EL (cell line): ENCODE measurements at regions not wholly inside any gene's neighbourhood (a gene's known extent, or its start where the extent isn't known, plus 50 kb on each side); places are given as distances from the start of the nearest gene placed in this dataset.
"Not testable (repeated sequence)": the region's sequence is repeated elsewhere in the genome, so short reads cannot be mapped to it uniquely, and the experiment has no call there.

ENCODE experiments used
- DNase-seq: peaks from one replicate; pipeline ENCODE4 v3.0.0-alpha.2; 2016

DNA sequence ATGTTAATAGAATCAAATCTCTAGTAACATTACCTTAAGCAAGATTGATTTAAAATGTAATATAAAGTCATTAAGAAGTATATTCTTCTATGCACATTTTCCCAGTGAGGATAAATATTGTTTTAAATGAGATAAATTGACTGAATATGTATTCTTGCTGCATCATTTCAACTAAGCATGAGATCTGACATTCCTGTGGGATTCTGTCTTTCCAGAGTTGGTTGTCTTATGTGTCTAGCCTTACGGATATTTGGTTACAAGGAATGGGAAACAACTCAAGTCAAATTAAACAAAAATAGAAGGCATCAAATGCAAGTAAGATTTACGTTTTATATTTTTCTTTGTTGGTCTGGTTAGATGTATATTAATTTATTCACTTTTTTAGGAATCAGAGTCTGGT, 287.5 kb downstream of the PTGER3 start:
- no peak for DNase-seq

DNA sequence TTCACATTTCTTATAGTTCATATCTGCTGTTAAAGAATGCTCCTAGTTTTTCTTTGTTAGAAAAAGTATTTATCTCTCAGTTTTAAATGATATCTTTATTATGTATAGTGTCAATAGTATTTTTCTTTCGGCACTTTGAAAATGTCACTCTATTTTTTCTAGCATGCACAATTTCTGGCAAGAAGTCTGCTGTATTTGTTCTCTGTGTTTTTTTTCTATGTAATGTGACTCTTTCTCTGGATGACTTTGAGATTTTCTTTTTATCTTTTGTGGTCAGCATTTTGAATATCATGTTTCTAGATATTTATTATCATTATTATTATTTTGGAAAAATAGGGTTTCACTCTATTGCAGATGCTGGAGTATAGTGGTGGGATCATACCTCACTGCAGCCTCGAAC, 285.2 kb downstream of the PTGER3 start:
- DNase-seq = no peak

DNA sequence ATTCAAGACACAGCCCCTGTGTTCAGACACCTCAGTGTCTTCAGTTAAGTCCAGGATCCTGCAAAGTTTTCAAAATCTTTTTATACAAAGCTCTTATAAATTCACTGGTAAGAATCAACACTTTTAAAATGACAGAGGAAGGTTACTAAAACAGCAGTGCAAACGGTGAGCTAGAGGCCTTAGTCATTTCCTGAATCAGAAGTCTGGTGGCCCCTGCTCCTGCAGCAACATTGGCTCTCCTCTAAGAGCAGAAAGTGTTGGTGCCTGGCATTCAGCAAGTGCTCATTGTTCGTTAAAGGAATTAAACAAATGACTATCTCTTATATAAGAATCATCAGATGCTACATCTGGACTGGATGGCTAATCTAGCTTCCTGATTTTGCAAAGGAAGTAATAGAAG, 282.9 kb downstream of the PTGER3 start:
- peak; percentile 59 for DNase-seq

DNA sequence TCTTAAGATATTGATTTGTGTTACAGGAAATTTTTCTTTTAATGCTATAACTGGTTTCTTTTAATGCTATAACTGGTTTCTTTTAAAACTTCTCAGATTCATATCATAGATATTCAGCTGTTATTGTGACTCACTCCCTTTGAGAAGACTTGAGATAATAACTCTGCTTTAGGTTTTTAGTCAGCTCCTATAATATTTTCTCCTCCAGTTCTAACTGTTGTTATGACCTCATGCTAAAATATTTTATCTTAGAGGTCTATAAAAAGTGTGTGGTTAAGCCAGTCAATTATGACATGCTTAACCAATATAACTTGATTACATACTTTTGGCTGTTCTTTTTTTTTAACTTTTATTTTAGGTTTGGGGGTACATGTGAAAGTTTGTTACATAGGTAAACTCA, 280.2 kb downstream of the PTGER3 start:
- DNase-seq = peak; percentile 77

DNA sequence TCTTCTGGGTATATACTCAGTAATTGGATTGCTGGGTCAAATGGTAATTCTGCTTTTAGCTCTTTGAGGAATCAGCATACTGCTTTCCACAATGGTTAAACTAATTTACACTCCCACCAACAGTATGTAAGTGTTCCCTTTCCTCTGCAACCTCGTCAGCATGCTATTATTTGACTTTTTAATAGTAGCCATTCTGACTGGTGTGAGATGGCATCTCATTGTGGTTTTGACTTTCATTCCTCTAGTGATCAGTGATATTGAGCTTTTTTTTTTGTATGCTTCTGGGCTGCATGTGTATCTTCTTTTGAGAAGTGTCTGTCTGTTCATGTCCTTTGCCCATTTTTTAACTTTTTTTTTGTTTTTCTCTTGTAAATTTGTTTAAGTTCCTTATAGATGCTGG, 279.4 kb downstream of the PTGER3 start:
- peak; percentile 66 for DNase-seq

DNA sequence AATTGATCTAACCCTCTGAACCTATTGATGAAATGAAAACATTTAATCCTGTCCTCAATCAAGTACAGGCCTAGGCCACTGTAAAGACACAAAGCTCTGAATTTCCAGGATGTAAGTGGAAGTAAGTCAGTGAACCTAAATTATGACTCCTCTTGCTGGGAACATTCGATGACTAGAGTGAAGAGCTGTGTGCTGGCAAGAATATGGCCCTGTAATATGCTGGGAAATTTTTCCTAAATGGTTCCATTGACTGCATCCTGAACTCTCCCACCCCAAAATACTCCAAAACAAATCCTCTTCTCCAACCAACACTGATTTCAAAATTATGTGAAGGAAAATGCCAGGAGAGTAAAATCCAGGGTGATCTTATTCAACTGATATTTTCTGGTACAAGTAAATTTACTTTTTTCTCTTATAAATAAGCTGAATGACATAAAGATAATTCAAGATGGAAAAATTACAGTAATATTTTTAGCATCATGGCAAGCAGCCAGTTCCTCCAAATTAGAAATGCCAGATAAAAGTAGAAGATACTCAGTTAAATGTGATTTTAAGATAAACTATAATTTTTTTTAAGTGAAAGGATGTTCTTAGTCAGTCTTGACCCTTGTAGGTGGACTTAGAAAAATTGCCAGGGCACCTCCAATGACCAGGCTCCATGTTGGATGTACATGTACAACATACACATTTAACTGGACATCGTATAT, 269.4 kb downstream of the PTGER3 start:
- peak; percentile 9 for DNase-seq

DNA sequence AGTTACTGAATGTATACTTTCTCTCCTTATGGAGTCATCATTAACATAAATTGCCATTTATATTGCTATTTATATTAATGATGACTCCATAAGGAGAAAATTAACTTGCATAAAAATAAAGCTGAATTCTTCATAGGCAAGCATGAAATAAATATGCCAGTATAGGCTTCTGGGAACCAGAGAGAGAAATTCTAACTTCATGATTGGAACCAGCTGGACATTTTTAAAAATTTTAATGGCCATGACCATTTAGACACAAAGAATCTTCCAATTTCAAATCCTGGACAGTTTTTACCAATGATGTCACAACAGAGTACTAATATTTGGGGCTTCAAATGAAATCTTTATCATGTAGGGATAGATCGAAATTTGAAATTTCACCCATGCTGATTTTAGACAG, 268.7 kb downstream of the PTGER3 start:
- DNase-seq = peak; percentile 22

DNA sequence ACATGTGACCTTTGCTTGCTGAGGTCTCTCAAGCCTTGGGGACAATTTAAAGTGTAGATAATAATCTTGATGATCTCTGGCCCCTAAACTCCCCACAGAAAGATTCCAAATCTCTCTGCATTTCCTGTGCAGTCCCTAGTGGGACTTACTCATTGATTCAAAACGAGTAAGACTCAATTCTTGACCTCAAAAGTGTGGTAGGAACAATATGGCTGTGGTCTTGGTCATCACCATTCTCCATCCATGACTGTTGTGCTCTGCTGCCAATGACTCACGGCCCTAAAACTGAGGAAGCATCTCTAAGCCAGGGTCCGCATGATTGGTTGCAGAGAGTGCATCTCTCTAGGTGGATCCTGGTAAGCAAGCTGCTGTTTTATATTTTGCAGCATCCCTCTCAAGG, 268.0 kb downstream of the PTGER3 start:
- DNase-seq = peak; percentile 93

DNA sequence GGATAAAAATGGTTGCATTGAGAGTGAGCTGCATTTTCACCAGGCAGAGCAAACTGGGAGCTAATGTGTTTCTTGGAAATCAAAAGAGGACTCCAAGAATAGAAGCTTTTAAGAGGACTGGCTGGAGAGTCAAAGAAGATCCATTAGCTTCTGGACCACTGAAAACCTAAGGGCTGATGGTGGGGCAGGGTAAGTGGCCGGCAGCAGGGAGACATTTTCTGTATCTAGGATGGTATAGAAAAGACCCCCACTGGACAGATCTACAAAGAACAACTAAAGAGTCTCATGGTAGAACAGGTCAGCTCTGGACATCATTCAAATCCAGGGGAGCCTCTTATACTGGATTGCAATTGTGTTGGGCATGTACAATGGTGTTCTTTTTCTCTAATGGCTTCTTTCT, 262.3 kb downstream of the PTGER3 start:
- DNase-seq = no peak

DNA sequence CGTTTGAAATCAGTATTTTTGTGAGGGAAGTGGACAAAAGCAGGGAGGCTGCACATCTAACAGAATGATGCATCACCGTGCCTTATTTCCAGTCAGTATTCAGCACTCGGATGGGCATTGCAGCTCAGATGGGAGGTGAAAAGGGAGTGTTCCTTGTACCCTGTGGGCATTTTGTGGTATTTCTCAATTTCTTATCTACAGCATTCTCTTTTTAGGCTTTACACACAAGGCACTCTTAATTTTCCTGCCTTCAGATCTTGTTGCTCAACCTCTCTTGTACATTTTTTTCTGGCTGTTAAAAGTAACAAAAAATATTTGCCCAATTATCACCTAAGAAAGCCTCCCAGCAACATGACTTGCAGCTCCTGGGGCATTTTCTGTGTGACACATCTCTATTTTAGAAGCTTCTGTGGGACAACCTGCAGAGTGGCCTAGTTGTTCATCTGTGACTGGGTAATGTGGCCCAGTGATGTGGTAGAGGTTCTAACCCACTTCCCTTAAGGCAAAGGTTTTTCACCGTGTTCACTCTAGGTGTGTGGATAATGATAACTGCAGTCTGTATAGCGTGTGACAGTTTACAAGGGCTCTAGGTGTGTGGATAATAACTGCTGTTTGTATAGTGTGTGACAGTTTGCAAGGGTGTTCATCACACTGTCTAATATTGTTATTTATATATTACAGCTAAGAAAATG, 257.2 kb downstream of the PTGER3 start:
- DNase-seq = no peak

DNA sequence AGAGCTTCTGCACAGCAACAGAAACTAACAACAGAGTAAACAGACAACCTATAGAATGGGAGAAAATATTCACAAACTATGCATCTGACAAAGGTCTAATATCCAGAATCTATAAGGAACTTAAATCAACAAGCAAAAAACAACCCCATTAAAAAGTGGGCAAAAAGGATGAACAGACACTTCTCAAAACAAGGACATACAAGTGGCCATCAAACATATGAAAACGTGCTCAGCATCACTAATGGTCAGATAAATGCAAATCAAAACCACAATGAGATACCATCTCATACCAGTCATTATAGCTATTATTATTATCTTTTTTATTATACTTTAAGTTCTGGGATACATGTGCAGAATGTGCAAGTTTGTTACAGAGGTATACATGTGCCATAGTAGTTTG, 252.6 kb downstream of the PTGER3 start:
- not testable (repeated sequence) for DNase-seq

DNA sequence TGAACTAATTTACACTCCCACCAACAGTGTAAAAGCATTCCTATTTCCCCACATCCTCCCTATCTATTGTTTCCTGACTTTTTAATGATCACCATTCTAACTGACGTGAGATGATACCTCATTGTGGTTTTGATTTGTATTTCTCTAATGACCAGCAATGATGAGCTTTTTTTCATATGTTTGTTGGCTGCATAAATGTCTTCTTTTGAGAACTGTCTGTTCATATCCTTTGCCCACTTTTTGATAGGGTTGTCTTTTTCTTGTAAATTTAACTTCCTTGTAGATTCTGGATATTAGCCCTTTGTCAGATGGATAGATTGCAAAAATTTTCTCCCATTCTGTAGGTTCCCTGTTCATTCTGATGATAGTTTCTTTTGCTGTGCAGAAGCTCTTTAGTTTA, 251.3 kb downstream of the PTGER3 start:
- DNase-seq = not testable (repeated sequence)

DNA sequence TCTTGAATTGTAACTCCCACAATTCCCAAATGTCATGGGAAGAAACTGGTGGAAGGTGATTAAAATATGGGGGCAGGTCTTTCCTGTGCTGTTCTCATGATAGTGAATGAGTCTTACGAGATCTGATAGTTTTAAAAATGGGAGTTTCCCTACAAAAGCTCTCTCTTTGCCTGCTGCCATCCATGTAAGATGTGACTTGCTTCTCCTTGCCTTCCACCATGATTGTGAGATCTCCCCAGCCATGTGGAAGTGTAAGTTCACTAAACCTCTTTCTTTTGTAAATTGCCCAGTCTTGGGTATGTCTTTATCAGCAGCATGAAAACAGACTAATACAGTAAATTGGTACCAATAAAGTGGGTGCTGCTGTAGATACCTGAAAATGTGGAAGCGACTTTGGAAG, 245.0 kb downstream of the PTGER3 start:
- DNase-seq = not testable (repeated sequence)

DNA sequence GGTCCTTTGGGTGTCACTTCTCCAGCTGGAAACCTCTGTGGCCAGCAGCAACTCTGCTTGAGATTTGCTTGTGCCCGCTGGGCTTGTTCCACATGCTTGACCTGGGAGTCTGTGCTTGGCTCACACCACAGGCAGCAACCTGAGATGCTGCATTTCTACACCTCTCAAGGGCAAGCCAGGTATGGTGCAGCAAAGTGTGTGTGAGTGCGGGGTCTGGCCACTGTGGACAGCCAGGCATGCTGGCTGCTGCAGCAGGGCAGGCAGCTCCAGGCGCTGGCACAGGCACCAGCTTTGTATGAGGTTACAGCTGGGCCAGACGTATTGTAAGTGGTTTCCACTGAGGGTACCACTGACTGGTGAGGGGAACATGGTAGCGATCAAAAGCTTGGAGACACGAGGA, 242.0 kb downstream of the PTGER3 start:
- no peak for DNase-seq

DNA sequence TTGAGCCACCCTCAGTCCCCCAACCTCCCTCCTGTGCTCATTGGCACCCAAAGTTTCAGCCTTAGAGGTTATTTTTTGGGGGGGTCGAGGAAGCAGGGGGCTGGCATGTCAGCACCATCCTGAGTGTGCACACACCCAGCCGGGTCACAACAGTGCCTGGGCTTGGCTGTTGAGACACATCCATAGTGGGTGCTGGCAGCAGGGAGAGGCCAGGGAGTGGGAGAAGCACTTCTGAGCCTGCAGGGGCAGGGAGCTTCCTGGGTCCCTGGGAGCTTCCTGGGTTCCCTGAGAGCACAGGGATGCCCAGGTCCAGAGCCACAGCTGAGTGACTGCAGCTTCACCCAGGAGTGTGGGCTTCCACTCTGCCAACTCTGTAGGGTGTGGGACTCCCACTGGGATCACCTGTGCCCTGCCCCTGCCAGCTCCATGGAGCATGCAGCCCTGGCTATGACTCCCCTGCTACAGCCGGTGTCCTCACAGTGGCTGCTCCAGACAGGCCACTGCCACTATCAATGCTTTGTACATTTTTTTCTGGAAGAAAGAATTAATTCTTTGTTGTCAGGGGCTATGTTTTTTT, 240.4 kb downstream of the PTGER3 start:
- no peak for DNase-seq

DNA sequence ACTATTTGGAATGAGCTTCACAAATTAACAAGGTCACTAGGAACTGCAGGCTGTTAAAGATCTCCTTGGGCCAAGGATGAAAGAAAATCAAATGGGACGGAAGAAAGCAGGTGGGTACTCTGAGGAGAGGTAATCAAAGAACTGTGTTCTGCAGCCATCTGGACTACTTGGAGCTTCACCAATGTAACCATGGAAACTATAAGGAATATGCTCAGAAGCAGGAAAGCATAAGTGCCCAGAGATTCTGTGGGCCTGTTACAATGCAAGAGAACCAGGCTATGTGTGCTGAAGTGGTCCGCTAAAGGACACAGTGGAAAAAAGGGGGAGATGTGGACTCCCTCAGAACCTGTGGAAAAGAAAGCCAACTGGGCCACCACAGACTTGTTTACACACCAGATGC, 238.5 kb downstream of the PTGER3 start:
- DNase-seq = no peak

DNA sequence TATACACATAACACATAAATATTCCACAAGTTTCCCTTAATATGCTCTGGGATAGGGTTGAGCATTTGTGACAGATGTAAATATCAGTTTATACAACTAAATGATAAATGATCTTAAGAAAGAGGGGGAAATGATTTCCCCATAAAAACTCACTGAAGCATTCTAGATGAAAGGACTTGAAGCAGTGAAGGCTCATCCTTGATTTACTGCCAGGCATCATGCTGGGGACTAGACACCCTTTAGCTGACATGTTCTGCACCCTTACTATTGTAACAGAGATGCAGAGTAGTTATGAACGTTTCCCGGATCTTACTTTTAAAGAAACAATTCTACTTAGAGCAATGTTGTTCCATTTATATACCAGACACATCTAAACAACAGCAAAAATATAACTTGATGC, 235.8 kb downstream of the PTGER3 start:
- DNase-seq = no peak

DNA sequence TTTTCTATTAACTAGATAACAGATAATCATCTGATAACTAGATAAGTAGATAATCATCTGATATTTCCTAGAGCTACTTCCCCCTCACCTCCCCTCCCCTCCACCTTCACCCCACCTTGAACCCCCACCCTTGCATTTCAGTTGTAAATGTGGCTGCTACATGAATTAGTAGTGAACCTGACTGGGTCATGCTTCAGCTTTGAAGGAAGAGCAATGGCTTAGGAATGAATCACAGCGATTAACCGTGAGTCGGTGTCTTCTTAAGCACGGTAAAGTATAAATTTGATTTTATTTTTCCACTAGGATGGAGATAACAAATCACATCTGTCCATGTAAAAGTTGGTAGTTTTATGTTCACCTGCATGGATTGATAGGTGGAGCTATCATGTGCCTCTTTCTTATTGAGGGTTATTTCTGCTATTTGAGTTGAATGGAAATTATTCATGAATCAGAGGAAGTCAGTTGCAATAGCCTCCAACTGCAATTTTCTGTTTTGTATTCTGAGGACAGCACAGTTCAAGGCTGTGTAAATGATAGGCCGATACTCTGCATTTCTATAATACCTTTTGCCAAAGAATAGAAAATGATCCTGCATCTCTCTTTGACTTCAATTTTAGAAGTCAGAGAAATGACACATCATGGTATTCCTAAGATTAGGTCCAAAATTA, 235.0 kb downstream of the PTGER3 start:
- DNase-seq = no peak

DNA sequence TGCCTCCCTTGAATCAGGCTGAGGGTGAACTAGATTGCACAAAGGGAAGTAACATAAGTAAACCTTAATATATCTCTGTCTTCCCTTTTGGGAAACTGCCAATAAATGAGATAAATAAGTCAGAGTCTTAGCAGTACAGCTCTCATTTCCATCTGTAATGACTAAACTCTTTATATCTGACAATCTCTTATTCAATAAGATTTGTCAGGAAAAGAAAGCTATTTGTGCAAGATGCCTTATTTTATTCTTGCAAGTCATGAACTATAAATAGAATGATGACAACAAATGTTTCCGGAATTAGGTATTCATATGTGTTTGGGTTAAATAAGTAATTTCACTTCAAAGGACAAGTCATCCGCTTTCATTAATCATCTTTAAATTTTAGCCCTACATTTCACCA, 229.2 kb downstream of the PTGER3 start:
- DNase-seq = peak; percentile 36

DNA sequence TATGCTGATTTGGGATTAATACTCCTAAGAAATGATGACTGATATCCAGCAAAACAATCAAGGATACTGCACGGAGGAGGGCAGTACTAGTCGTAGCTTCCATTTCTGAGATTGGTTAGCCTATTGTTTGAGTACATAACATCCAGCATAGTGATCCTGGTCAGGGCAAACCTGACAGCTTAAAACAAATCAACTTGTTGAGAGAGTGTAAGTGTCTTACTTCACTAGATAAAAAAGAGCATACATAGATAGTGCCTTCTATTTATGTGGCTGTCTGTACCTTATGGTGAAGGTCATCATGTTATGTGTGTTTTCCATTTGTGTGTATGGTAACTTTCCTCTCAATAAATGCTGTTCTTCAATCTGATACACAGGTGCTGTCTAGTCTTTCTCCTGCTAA, 228.4 kb downstream of the PTGER3 start:
- DNase-seq = no peak

DNA sequence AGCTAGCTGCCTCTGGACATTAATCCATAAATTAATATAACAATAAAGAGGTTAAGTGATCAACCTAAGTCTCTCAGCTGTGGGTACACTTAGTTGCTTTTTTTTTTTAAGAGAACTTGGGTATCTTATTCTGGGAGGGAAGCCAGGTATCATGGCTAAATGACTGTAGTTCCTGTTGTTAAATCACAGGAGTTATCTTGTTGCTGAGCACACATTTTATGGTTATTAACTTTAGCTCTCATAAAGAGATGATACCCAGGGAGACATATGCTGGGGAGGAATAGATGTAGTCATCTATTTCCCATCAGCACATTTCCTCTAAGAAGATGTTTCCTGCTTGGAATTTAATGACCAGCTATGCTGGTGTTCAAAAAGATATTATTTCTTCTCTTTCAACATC, 227.8 kb downstream of the PTGER3 start:
- DNase-seq = no peak

DNA sequence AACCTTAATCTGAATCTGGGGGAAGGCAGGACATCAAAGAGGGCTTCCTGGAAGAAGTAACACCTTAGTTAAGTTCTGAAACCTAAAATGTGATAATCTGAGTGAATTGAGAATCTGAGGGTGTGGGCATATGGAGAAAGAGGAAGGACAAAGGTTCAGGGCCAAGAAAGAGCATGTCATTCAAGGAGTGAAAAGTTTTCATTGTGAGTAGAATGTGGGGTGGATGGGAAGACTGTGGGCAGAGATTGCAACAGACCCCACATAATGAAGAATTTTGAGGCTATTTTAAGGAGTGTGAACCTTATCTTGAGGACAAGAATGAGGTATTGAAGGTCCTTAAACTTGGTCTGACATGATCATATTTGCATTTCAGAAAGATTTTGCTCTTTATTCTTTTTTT, 227.2 kb downstream of the PTGER3 start:
- no peak for DNase-seq

DNA sequence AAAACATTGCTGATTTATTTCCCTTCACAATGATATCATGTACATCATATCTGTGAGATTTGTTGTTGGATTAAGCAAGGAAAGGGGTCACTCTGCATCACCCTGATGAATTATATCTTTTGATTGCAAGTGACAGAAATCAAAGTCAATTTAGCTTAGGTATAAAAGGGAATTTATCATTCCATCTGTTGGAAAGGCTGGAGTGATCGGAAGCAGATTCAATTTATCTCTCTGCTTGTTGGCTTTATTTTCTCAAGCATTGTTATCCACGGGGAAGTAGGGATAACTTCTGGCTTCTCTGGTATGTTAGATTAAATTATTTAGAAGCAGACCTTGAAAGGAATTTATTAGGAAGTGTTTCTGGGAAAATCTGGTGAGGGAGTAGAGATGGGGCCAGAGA, 226.6 kb downstream of the PTGER3 start:
- DNase-seq = no peak

DNA sequence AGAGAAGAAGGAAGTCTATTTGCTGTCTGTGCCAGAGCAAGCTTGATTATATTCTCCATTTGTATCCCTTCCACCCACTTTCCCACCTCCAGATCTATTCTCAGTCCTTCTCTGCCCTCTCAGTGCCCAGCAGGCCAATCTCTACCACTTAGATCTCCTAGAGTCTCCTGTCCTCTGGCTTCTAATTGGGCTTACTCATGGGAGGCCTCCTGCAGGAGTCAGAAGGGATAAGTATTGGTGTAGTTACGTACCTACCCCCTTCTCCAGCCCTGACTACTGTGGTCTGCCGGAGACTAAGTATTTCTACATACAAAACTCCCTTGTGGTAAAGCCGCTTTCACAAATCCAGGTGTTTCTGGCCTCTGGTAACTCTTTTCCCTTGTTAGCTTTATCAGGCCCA, 221.2 kb downstream of the PTGER3 start:
- DNase-seq = no peak
